ENCODE measurements at regions not wholly inside any gene's neighbourhood (a gene's known extent, or its start where the extent isn't known, plus 50 kb on each side); places are given as distances from the start of the nearest gene placed in this dataset.

GRCh38 chr3:118380576-118380975 lies 654.1 kb downstream of the IGSF11 start:
- DNase-seq: no peak

- no peak for DNase-seq
These were observed 638.2 kb downstream of the IGSF11 start for GRCh38 chr3:118396491-118396890.

GRCh38 chr3:118400086-118400485 lies 634.6 kb downstream of the IGSF11 start:
- no peak for DNase-seq

GRCh38 chr3:118400886-118401285 lies 633.8 kb downstream of the IGSF11 start:
- no peak for DNase-seq

- no peak for DNase-seq
These were observed 632.8 kb downstream of the IGSF11 start for GRCh38 chr3:118401887-118402286.

GRCh38 chr3:118402971-118403370 lies 631.7 kb downstream of the IGSF11 start:
- DNase-seq: no peak

- no peak for DNase-seq
These were observed 628.1 kb downstream of the IGSF11 start for GRCh38 chr3:118406562-118406961.

GRCh38 chr3:118408431-118408830 lies 626.2 kb downstream of the IGSF11 start:
- DNase-seq: no peak

GRCh38 chr3:118412503-118412902 lies 622.1 kb downstream of the IGSF11 start:
- no peak for DNase-seq

- no peak for DNase-seq
These were observed 609.3 kb downstream of the IGSF11 start for GRCh38 chr3:118425272-118425837.

GRCh38 chr3:118433825-118434224 lies 600.8 kb downstream of the IGSF11 start:
- no peak for DNase-seq

GRCh38 chr3:118435851-118436350 lies 598.7 kb downstream of the IGSF11 start:
- DNase-seq: no peak

- DNase-seq: no peak
These were observed 597.9 kb downstream of the IGSF11 start for GRCh38 chr3:118436697-118437262.

- DNase-seq: no peak
These were observed 589.6 kb downstream of the IGSF11 start for GRCh38 chr3:118445036-118445435.

GRCh38 chr3:118447339-118447738 lies 587.3 kb downstream of the IGSF11 start:
- DNase-seq: no peak

- DNase-seq: no peak
These were observed 567.8 kb downstream of the IGSF11 start for GRCh38 chr3:118466795-118467330.

- no peak for DNase-seq
These were observed 565.8 kb downstream of the IGSF11 start for GRCh38 chr3:118468801-118469200.

- DNase-seq: no peak
These were observed 562.1 kb downstream of the IGSF11 start for GRCh38 chr3:118472586-118472985.

- no peak for DNase-seq
These were observed 561.3 kb downstream of the IGSF11 start for GRCh38 chr3:118473343-118473742.

- no peak for DNase-seq
These were observed 557.6 kb downstream of the IGSF11 start for GRCh38 chr3:118476885-118477618.

- no peak for DNase-seq
These were observed 556.9 kb downstream of the IGSF11 start for GRCh38 chr3:118477768-118478167.

GRCh38 chr3:118478706-118479276 lies 555.9 kb downstream of the IGSF11 start:
- DNase-seq: no peak

- DNase-seq: no peak
These were observed 555.3 kb downstream of the IGSF11 start for GRCh38 chr3:118479376-118479775.
